SU-DHL-6 (cell line): ENCODE measurements at regions not wholly inside any gene's neighbourhood (a gene's known extent, or its start where the extent isn't known, plus 50 kb on each side); places are given as distances from the start of the nearest gene placed in this dataset.

Experiments
- EZH2phosphoT487 ChIP-seq: fragments of 200-600 bp; sonication (generic), shearing (Covaris generic); conservative IDR thresholded peaks from 2 replicates; pipeline ENCODE4 v1.6.1; 2018; ENCODE audit warnings: mild to moderate bottlenecking, antibody characterized with exemption, low read length, moderate library complexity, mixed read lengths
- TF ChIP-seq, protein P1 (sequence below): fragments of 200-600 bp; sonication (generic); IDR thresholded peaks from one replicate; pipeline ENCODE4 v1.5.1; 2017; ENCODE audit warnings: antibody characterized with exemption, mild to moderate bottlenecking, low read length, moderate library complexity; ENCODE audit not compliant: insufficient read depth, poor library complexity, severe bottlenecking

DNA sequence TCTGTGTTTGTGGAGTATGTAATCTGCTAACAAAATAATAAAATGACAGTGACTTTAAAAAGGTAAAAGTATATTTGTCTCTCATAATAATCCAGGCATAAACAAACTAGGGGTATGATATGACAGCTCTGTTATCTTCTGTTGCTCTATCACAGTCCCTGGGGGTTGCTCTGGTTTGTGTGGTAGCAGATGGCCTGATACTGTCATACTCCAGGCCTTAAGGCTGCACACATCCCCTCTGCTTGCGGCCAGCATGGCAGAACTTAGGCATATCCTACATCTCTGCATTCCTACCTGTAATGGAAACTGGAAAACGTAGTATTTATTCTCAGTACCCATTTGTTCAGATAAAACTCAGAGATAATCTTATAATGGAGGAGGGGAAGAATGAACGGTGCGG lies 117.9 kb upstream of the HAND2 start:
- TF ChIP-seq, protein P1, sequence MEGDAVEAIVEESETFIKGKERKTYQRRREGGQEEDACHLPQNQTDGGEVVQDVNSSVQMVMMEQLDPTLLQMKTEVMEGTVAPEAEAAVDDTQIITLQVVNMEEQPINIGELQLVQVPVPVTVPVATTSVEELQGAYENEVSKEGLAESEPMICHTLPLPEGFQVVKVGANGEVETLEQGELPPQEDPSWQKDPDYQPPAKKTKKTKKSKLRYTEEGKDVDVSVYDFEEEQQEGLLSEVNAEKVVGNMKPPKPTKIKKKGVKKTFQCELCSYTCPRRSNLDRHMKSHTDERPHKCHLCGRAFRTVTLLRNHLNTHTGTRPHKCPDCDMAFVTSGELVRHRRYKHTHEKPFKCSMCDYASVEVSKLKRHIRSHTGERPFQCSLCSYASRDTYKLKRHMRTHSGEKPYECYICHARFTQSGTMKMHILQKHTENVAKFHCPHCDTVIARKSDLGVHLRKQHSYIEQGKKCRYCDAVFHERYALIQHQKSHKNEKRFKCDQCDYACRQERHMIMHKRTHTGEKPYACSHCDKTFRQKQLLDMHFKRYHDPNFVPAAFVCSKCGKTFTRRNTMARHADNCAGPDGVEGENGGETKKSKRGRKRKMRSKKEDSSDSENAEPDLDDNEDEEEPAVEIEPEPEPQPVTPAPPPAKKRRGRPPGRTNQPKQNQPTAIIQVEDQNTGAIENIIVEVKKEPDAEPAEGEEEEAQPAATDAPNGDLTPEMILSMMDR, result no peak
- no peak for TF ChIP-seq EZH2phosphoT487
